NCI-H2196 treated with DMSO at 0.1 percent for 48 hours (cell line): ENCODE measurements at regions not wholly inside any gene's neighbourhood (a gene's known extent, or its start where the extent isn't known, plus 50 kb on each side); places are given as distances from the start of the nearest gene placed in this dataset.

ENCODE experiments used
- DNase-seq: peaks from one replicate; lab custom pipeline; 2025; ENCODE audit not compliant: unreplicated experiment; lab: John Stamatoyannopoulos, UW

- DNase-seq, result no peak
Observed at GRCh38 chr18:24669502-24669901, 209.1 kb downstream of the HRH4 start.

GRCh38 chr18:24672165-24672941 lies 211.9 kb downstream of the HRH4 start:
- DNase-seq, result no peak

- no peak for DNase-seq
Observed at GRCh38 chr18:24674200-24674599, 213.8 kb downstream of the HRH4 start.

DNA sequence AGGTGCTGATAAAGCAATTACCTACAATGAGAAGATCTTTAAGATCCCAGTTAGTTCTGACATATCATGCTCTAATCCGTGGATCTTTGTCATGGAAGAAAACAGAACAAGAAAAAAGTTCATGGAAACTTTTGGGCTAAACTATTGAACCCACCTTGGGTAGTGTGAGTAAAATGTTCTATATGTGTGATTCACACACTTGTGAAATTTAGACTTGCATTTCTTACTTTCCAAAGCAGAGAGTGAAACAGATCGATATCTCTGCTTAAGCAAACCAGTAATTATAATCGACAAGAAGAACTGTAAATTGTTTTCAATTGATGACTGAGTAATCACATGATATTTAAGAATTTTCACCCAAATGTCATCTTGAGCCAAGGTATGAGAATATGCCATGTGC lies 214.2 kb downstream of the HRH4 start:
- no peak for DNase-seq

DNA sequence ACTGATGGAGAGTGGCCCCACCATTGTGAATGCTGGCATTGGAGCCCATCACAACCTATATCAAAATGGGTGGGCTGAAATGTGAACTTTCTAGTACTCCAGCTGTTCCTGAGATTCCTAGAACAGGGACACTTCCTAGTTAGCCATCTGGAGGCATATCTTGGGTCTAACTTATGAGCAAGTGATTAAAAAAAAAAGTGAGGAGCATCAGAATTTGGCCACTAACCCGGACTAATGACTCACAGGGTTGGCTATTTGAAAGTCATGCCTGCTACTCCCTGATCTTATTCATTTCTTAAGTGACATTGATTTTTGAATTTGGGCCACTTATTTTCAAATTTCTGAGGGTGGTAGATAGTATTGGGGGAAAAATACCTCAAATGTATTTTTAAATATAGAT lies 216.6 kb downstream of the HRH4 start:
- DNase-seq, result no peak

DNA sequence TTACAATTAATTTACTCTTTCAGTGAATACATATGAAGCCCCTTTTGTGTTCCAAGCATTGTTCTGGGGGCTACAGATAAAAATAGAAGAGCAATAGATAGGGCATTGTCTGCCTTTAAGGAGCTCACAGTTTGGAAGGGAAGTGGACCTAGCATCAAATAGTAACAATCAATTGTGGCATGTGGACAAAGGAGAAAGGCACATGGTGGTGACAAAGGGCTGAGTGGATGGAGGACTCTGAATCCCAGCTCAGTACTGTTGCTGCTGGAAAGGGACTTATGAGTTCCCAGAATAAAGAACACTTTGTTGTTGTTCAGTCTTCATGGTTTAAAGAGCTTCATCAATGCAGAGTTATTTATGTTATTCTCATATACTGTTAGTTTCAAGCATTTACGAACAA lies 217.7 kb downstream of the HRH4 start:
- DNase-seq, result no peak

- DNase-seq, result no peak
Observed at GRCh38 chr18:24678626-24679025, 218.2 kb downstream of the HRH4 start.

DNA sequence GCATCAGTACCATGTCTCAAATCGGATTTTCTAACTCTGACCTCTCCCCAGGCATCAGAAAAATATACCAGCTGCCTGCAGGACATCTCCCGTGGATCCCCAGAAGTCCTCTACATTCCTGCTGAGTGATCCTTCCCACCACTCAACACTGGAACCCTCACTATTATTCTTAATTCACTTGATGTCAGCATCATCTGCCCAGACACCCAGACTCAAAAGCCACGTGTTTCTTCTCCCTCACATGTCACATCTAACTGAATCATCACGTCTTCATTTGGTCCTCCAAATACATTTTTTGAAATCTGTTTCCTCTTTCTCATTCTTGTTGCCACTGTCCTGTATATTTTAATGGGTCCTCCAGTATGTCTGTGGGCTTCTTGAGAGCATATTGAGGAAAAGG lies 218.6 kb downstream of the HRH4 start:
- no peak for DNase-seq

DNA sequence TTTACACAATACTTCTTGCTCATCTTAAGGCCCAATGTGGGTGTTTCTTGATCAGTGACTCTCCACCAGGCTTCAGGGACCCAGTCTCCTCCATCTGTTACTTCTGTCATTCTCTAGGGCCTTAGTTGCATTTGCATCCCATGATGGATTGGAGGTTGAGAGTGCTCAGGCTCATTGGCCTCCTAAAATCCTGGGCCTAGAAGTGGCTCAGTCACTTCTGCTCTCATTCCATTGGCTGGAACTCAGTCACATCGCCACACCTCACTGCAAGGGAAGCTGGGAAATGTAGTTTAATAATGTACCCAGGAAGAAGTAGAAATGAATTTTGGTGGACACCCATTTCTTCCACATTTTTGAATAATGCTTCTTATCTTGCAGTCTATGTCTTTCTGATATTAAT lies 223.5 kb downstream of the HRH4 start:
- DNase-seq, result no peak

GRCh38 chr18:24685254-24685959 lies 225.0 kb downstream of the HRH4 start:
- no peak for DNase-seq

DNA sequence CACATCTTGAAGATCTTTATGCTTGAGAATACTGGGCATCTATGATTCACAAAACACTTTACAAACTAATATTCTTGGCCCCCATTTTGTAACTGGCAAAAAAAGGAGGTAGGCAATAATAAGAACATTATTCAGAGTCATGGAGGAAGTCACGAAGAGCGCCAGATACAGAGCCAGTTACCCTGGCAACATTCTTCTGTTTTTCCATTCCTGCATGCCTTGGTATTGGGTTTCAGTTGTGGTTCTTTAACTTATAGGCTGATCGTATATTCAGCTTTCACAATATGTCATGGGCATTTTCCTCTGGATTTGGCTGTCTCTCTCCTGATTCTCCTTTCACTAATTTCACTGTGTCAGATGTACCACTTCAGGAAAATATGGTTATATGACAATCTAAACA lies 234.7 kb downstream of the HRH4 start:
- no peak for DNase-seq

- no peak for DNase-seq
Observed at GRCh38 chr18:24702001-24702515, 241.6 kb downstream of the HRH4 start.

DNA sequence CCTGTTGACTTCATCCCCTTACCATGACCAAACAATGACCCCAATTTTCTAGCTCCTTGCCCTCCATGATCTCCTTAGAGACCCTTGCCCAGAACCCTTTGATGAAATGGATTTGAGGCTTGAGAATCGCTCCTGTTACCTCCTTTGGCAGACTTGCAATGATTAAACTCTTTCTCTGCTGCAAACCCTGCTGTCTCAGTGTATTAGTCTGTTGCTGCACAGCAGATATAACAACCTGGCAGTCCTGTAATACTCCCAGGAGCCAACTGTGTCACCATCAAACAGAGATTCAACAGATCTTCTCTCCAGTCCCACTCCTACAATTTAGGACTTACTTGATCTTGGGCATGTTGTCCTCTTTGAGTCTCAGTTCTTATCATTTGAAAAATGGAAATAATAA lies 242.9 kb downstream of the HRH4 start:
- DNase-seq, result no peak

- no peak for DNase-seq
Observed at GRCh38 chr18:24704946-24705630, 244.7 kb downstream of the HRH4 start.

DNA sequence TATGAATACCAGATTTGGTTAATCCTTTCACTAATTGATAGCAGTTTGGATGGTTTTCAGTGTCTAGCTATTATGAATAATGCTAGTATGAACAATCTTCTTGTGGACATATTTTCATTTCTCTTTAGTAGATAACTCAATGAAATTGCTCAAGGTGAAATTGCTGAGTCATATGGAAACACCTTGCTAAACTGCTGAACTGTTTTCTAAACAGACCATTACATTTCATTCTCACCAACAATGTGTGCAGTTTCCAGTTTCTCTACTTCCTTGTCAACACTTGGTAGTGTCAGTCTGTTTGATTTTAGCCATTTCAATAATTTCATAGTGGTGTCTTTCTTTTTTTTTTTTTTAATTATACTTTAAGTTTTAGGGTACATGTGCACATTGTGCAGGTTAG lies 250.0 kb downstream of the HRH4 start:
- no peak for DNase-seq

GRCh38 chr18:24719791-24720190 lies 259.4 kb downstream of the HRH4 start:
- no peak for DNase-seq

GRCh38 chr18:24721388-24721787 lies 261.0 kb downstream of the HRH4 start:
- no peak for DNase-seq

DNA sequence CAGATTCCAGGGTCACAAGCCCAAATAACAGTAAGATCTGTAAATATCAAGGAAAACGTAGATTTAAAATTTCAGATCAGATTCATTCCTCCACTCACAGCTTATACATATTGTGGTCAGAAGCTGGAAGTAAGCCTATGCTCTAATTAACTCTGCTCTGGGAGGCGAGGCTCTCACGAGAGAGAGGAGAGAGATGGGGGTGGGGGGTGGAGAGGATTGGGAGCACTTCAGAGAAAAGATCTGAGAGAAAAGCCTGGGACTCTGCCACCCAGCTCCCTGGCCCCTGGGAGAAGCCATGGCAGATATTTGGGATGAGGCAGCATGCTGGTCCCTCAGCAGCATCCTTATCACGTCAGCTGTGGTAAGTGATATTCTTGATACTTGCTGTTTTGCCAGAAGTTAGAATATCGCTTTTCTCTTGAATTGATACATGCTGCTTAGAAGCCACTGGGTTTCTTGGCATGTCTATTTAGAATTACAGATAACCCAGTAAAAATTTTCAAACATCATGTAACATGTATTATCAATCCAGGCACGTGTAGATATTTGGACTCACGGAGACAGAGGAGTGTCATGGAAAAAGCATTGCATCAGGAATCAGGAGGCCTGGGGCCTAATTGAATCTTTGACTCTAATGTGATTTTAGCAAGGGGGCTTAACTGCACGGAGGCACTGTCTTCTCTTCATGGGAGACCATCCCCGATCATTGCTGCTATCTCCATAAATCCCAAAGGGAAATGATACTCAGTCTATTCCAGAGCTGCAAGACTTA lies 265.4 kb downstream of the HRH4 start:
- DNase-seq, result no peak

GRCh38 chr18:24726727-24727492 lies 266.5 kb downstream of the HRH4 start:
- peak; percentile 26 for DNase-seq

- no peak for DNase-seq
Observed at GRCh38 chr18:24727685-24728084, 267.2 kb downstream of the HRH4 start.
